H1 (cell line): ENCODE measurements at regions not wholly inside any gene's neighbourhood (a gene's known extent, or its start where the extent isn't known, plus 50 kb on each side); places are given as distances from the start of the nearest gene placed in this dataset.

Source experiments
- BCL11A ChIP-seq, 2 experiments: IDR thresholded peaks; one replicate each; pipeline ENCODE4 v1.6.1; 2011; ENCODE audit warnings: low read depth in 2 of 2, low read length in 2 of 2, mild to moderate bottlenecking in 2 of 2
- EZH2 ChIP-seq: fragments of 200-600 bp; sonication (generic); IDR thresholded peaks from 2 replicates; pipeline ENCODE4 v1.7.1; 2012; ENCODE audit warnings: low read depth, mild to moderate bottlenecking, moderate library complexity, low read length, inconsistent platforms; ENCODE audit not compliant: severe bottlenecking
- GABPA ChIP-seq: IDR thresholded peaks from 2 replicates; pipeline ENCODE4 v1.6.1; 2011; ENCODE audit warnings: mild to moderate bottlenecking, low read length, moderate library complexity, borderline replicate concordance; ENCODE audit not compliant: insufficient read depth
- KDM5A ChIP-seq: fragments of 200-600 bp; IDR thresholded peaks from 2 replicates; pipeline ENCODE4 v1.7.1; 2012; ENCODE audit warnings: mild to moderate bottlenecking, low read length, inconsistent platforms, mixed read lengths
- RNF2 ChIP-seq: fragments of 200-900, 300-1000 bp; sonication (generic); IDR thresholded peaks from 2 replicates; pipeline ENCODE4 v1.7.1; 2016; ENCODE audit warnings: borderline replicate concordance, low read depth, mild to moderate bottlenecking, antibody characterized with exemption, low read length; ENCODE audit not compliant: poor library complexity, severe bottlenecking; ENCODE audit errors: missing control alignments
- SP1 ChIP-seq: IDR thresholded peaks from 2 replicates; pipeline ENCODE4 v1.6.1; 2011; ENCODE audit warnings: low read depth, low read length
- SRF ChIP-seq: IDR thresholded peaks from 2 replicates; pipeline ENCODE4 v1.6.1; 2011; ENCODE audit warnings: mild to moderate bottlenecking, low read depth, low read length, moderate library complexity
- SUZ12 ChIP-seq: fragments of 200-600 bp; sonication (generic); IDR thresholded peaks from 2 replicates; pipeline ENCODE4 v1.6.1; 2012; ENCODE audit warnings: mild to moderate bottlenecking, inconsistent platforms, low read length, moderate library complexity, mixed read lengths
- ZNF274 ChIP-seq: IDR thresholded peaks from 2 replicates; pipeline ENCODE4 v1.7.0; 2012; ENCODE audit warnings: low read length, borderline replicate concordance; ENCODE audit errors: extremely low read depth
- TF ChIP-seq, protein P1 (sequence below): IDR thresholded peaks from 2 replicates; pipeline ENCODE4 v1.6.1; 2011; ENCODE audit warnings: low read depth, mild to moderate bottlenecking, low read length; ENCODE audit not compliant: insufficient read depth

DNA sequence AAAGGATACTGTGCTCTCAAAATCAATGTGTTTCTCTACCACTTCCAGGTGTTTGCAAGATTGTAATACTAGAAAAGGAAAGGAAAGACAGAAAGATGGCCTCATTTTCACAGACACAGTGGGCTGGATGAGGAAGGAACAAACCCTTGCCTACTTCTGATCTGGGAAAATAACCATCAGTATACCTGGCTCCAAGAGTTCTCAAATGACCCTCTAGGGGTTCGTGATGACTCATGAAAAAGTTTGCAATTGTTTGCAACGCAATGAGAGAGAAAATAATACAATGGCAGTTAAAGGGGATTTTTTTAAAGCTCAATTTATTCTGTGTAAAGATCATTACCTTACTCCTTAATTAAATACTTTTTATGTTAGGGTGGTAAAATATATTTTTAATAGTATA, 197.6 kb upstream of the INHBA start (continued):
- TF ChIP-seq EZH2: no peak
- no peak for TF ChIP-seq SUZ12
- TF ChIP-seq BCL11A (IDR thresholded peaks at IDR 0.05; ENCODE audit: low read depth in 2 of 2, low read length in 2 of 2): no peak
- no peak for TF ChIP-seq GABPA
- no peak for TF ChIP-seq SP1
- TF ChIP-seq RNF2: no peak
- no peak for TF ChIP-seq KDM5A
- TF ChIP-seq, protein P1, sequence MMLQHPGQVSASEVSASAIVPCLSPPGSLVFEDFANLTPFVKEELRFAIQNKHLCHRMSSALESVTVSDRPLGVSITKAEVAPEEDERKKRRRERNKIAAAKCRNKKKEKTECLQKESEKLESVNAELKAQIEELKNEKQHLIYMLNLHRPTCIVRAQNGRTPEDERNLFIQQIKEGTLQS: no peak
- TF ChIP-seq ZNF274: no peak
- no peak for TF ChIP-seq SRF
